Neural cell (in vitro differentiated cells): ENCODE measurements at regions not wholly inside any gene's neighbourhood (a gene's known extent, or its start where the extent isn't known, plus 50 kb on each side); places are given as distances from the start of the nearest gene placed in this dataset.

Experiments
- H2AFZ ChIP-seq: fragments of 200-600, 300-800 bp; sonication (generic), shearing (Covaris generic); 2 replicates; pipeline ENCODE4 v1.6.0; 2014; ENCODE audit warnings: low read depth, mild to moderate bottlenecking, antibody characterized with exemption, low read length, moderate library complexity
- H3F3A ChIP-seq: fragments of 200-600 bp; shearing (Covaris generic); 2 replicates; pipeline ENCODE4 v1.6.1; 2016; ENCODE audit warnings: mild to moderate bottlenecking, moderate library complexity, mixed read lengths, antibody characterized with exemption, low read length; ENCODE audit not compliant: insufficient read depth, poor library complexity, severe bottlenecking
- H3K27ac ChIP-seq: fragments of 200-600, 300-800 bp; sonication (generic), shearing (Covaris generic); 2 replicates; pipeline ENCODE4 v1.5.1; 2014; ENCODE audit warnings: mild to moderate bottlenecking, low read length, moderate library complexity
- H3K27me3 ChIP-seq: fragments of 300-800, 200-600 bp; sonication (generic), shearing (Covaris generic); 2 replicates; pipeline ENCODE4 v1.6.0; 2014; ENCODE audit warnings: mild to moderate bottlenecking, low read depth, low read length, moderate library complexity; ENCODE audit not compliant: insufficient read depth
- H3K36me3 ChIP-seq: fragments of 300-800, 200-600 bp; sonication (generic), shearing (Covaris generic); 2 replicates; pipeline ENCODE4 v1.5.1; 2014; ENCODE audit warnings: mild to moderate bottlenecking, antibody characterized with exemption, low read length, moderate library complexity; ENCODE audit not compliant: insufficient read depth
- H3K4me2 ChIP-seq: fragments of 300-800, 200-600 bp; sonication (generic), shearing (Covaris generic); 2 replicates; pipeline ENCODE4 v1.6.0; 2014; ENCODE audit warnings: mild to moderate bottlenecking, low read length
- H3K4me3 ChIP-seq: fragments of 300-800, 200-600 bp; sonication (generic), shearing (Covaris generic); 2 replicates; pipeline ENCODE4 v1.5.1; 2014; ENCODE audit warnings: mild to moderate bottlenecking, low read length, moderate library complexity
- H3K79me2 ChIP-seq: fragments of 200-600 bp; shearing (Covaris generic); replicated peaks from 2 replicates; pipeline ENCODE4 v1.6.0; 2014; ENCODE audit warnings: mild to moderate bottlenecking, low read length, moderate library complexity; ENCODE audit not compliant: insufficient read depth
- H3K9ac ChIP-seq: fragments of 300-800, 200-600 bp; sonication (generic), shearing (Covaris generic); 2 replicates; pipeline ENCODE4 v1.6.1; 2016; ENCODE audit warnings: mild to moderate bottlenecking, low read length, mixed read lengths
- H3K9me2 ChIP-seq: fragments of 200-600 bp; shearing (Covaris generic); 2 replicates; pipeline ENCODE4 v1.6.1; 2016; ENCODE audit warnings: mild to moderate bottlenecking, low read length, mixed read lengths; ENCODE audit not compliant: insufficient read depth
- H3K9me3 ChIP-seq: fragments of 200-600, 300-800 bp; sonication (generic), shearing (Covaris generic); 2 replicates; pipeline ENCODE4 v1.6.1; 2016; ENCODE audit warnings: mild to moderate bottlenecking, mixed run types, low read length, moderate library complexity, mixed read lengths
- H4K20me1 ChIP-seq: fragments of 200-600 bp; shearing (Covaris generic); 2 replicates; pipeline ENCODE4 v1.6.1; 2016; ENCODE audit warnings: mild to moderate bottlenecking, mixed run types; ENCODE audit not compliant: insufficient read depth
- CTCF ChIP-seq: fragments of 450-650 bp; IDR thresholded peaks from 2 replicates; pipeline ENCODE4 v1.5.1; 2014; ENCODE audit warnings: antibody characterized with exemption, mild to moderate bottlenecking, moderate library complexity; ENCODE audit not compliant: poor library complexity, severe bottlenecking
- EP300 ChIP-seq: fragments of 450-650 bp; conservative IDR thresholded peaks from 2 replicates; pipeline ENCODE4 v1.6.1; 2014; ENCODE audit warnings: antibody characterized with exemption, mild to moderate bottlenecking, moderate library complexity; ENCODE audit not compliant: poor library complexity, severe bottlenecking
- EZH2 ChIP-seq: fragments of 200-600, 300-800 bp; shearing (Covaris generic), sonication (generic); IDR thresholded peaks from 2 replicates; pipeline ENCODE4 v1.6.1; 2014; ENCODE audit warnings: antibody characterized with exemption, low read length, borderline replicate concordance, mild to moderate bottlenecking; ENCODE audit not compliant: insufficient read depth, poor library complexity, severe bottlenecking
- MXI1 ChIP-seq: fragments of 450-650 bp; conservative IDR thresholded peaks from 2 replicates; pipeline ENCODE4 v1.6.1; 2014; ENCODE audit warnings: antibody characterized with exemption, mild to moderate bottlenecking; ENCODE audit not compliant: poor library complexity, severe bottlenecking
- POLR2AphosphoS5 ChIP-seq: IDR thresholded peaks from 2 replicates; pipeline ENCODE4 v1.6.1; 2012
- RAD21 ChIP-seq: fragments of 450-650 bp; conservative IDR thresholded peaks from 2 replicates; pipeline ENCODE4 v1.6.1; 2014; ENCODE audit warnings: antibody characterized with exemption, mild to moderate bottlenecking, moderate library complexity
- REST ChIP-seq: IDR thresholded peaks from 2 replicates; pipeline ENCODE4 v1.6.1; 2012; ENCODE audit warnings: borderline replicate concordance
- SMC3 ChIP-seq: fragments of 450-650 bp; conservative IDR thresholded peaks from 2 replicates; pipeline ENCODE4 v1.6.1; 2014; ENCODE audit warnings: antibody characterized with exemption, mild to moderate bottlenecking, moderate library complexity; ENCODE audit not compliant: poor library complexity
- TAF1 ChIP-seq: IDR thresholded peaks from 2 replicates; pipeline ENCODE4 v1.6.1; 2012; ENCODE audit warnings: low read depth

- no peak overlapping the region for H3K4me2 ChIP-seq
- no peak overlapping the region for H3K4me3 ChIP-seq
- no peaks in the 10 kb centered on the region for H3F3A ChIP-seq
- no peak overlapping the region for H2AFZ ChIP-seq
- H3K9ac ChIP-seq: no peak overlapping the region
- H3K9me3 ChIP-seq: no peaks in the 10 kb centered on the region
- H3K27me3 ChIP-seq: no peaks in the 10 kb centered on the region
- no peaks in the 10 kb centered on the region for H3K79me2 ChIP-seq
- no peaks in the 10 kb centered on the region for H3K36me3 ChIP-seq
- no peaks in the 10 kb centered on the region for H3K9me2 ChIP-seq
- no peaks in the 10 kb centered on the region for H4K20me1 ChIP-seq
- no peak for TF ChIP-seq EZH2
- TF ChIP-seq RAD21: no peak
- no peak for TF ChIP-seq CTCF
- TF ChIP-seq SMC3: no peak
- no peak overlapping the region for H3K27ac ChIP-seq
Measured at GRCh38 chr3:153596401-153596800, 434.4 kb downstream of the RAP2B start.

GRCh38 chr3:153599685-153600084 lies 437.7 kb downstream of the RAP2B start:
- H3K9ac ChIP-seq: no peak overlapping the region
- no peak for TF ChIP-seq REST
- no peak for TF ChIP-seq MXI1
- TF ChIP-seq EP300: no peak
- no peak for TF ChIP-seq RAD21
- no peak for TF ChIP-seq TAF1
- no peak for TF ChIP-seq POLR2AphosphoS5
- no peak for TF ChIP-seq EZH2
- no peak for TF ChIP-seq SMC3
- no peak for TF ChIP-seq CTCF
- no peak overlapping the region for H3K4me3 ChIP-seq
- H3K9me3 ChIP-seq: no peaks in the 10 kb centered on the region
- no peak overlapping the region for H2AFZ ChIP-seq
- no peaks in the 10 kb centered on the region for H3F3A ChIP-seq
- no peaks in the 10 kb centered on the region for H4K20me1 ChIP-seq
- H3K4me2 ChIP-seq: no peak overlapping the region
- H3K27ac ChIP-seq: no peak overlapping the region
- no peaks in the 10 kb centered on the region for H3K36me3 ChIP-seq
- no peaks in the 10 kb centered on the region for H3K27me3 ChIP-seq
- H3K79me2 ChIP-seq: no peaks in the 10 kb centered on the region
- no peaks in the 10 kb centered on the region for H3K9me2 ChIP-seq
